A673 (cell line): ENCODE measurements at regions not wholly inside any gene's neighbourhood (a gene's known extent, or its start where the extent isn't known, plus 50 kb on each side); places are given as distances from the start of the nearest gene placed in this dataset.

Experiments used
- BruUV-seq: library from RNA; stranded (reverse); fragments of 400-500 nt; replicated peaks from 2 replicates; lab custom pipeline; 2021; lab: Mats Ljungman, UMichigan
- CTCF ChIA-PET: fragments of 300-600 bp; sonication (Branson Sonifier 250); formaldehyde crosslinking; loops from one replicate; lab custom pipeline; 2022; ENCODE audit warnings: antibody characterized with exemption; lab: Charles Lee
- POLR2A ChIA-PET: fragments of 300-600 bp; sonication (Branson Sonifier 250); formaldehyde crosslinking; loops from one replicate; lab custom pipeline; 2022; ENCODE audit warnings: antibody characterized with exemption; ENCODE audit not compliant: low non-redundant PET; lab: Charles Lee
- DNase-seq: peaks from one replicate; pipeline ENCODE4 v3.0.0-alpha.2; 2015; ENCODE audit warnings: low spot score
- H3K27ac ChIP-seq: fragments of 200-600 bp; sonication (generic); 2 replicates; pipeline ENCODE4 v1.5.1; 2016; ENCODE audit warnings: mixed run types, low read depth, mild to moderate bottlenecking, mixed read lengths, antibody characterized with exemption, low read length; ENCODE audit not compliant: poor library complexity, severe bottlenecking
- H3K27me3 ChIP-seq: fragments of 200-600 bp; sonication (generic); replicated peaks from 2 replicates; pipeline ENCODE4 v1.6.1; 2017; ENCODE audit warnings: mixed run types, low read depth, mild to moderate bottlenecking, mixed read lengths, antibody characterized with exemption, low read length; ENCODE audit not compliant: insufficient read depth, poor library complexity
- H3K36me3 ChIP-seq: fragments of 200-600 bp; sonication (generic); 2 replicates; pipeline ENCODE4 v1.6.1; 2016; ENCODE audit warnings: mixed run types, mild to moderate bottlenecking, mixed read lengths, antibody characterized with exemption, low read length; ENCODE audit not compliant: insufficient read depth, poor library complexity, severe bottlenecking
- H3K4me1 ChIP-seq: fragments of 200-600 bp; sonication (generic); 2 replicates; pipeline ENCODE4 v1.6.1; 2017; ENCODE audit warnings: mixed run types, mild to moderate bottlenecking, mixed read lengths, antibody characterized with exemption, low read length; ENCODE audit not compliant: insufficient read depth, poor library complexity, severe bottlenecking
- H3K4me3 ChIP-seq: fragments of 200-600 bp; sonication (generic); 2 replicates; pipeline ENCODE4 v1.5.1; 2016; ENCODE audit warnings: low read depth, mixed run types, mild to moderate bottlenecking, mixed read lengths, low read length; ENCODE audit not compliant: poor library complexity, severe bottlenecking
- H3K9me3 ChIP-seq: fragments of 200-600 bp; sonication (generic); 2 replicates; pipeline ENCODE4 v1.6.1; 2016; ENCODE audit warnings: mixed run types, low read depth, mild to moderate bottlenecking, mixed read lengths, antibody characterized with exemption, low read length; ENCODE audit not compliant: poor library complexity, severe bottlenecking
- EZH2 ChIP-seq: fragments of 200-600 bp; sonication (generic); IDR thresholded peaks from 2 replicates; pipeline ENCODE4 v1.6.1; 2017; ENCODE audit warnings: borderline replicate concordance, low read depth, mild to moderate bottlenecking, mixed read lengths, antibody characterized with exemption, low read length; ENCODE audit not compliant: poor library complexity, severe bottlenecking
- intact Hi-C: fragments of 100-400 bp; cut with micrococcal nuclease; formaldehyde crosslinking; loops from one replicate; pipeline ENCODE4 v1.10.0; 2022; ENCODE audit not compliant: unreplicated experiment
- TF ChIP-seq, protein P1 (sequence below): fragments of 300-800, 200-600 bp; sonication (generic); conservative IDR thresholded peaks from 2 replicates; pipeline ENCODE4 v1.5.1; 2017; ENCODE audit warnings: low read depth, mild to moderate bottlenecking, antibody characterized with exemption, low read length, moderate library complexity, mixed read lengths

GRCh38 chr14:71314717-71315116 is 407.5 kb downstream of the PCNX1 start:
- DNase-seq: no peak
- H3K27ac ChIP-seq: no peak overlapping the region
- intact Hi-C loops: no loop called here
- TF ChIP-seq EZH2: no peak
- TF ChIP-seq, protein P1, sequence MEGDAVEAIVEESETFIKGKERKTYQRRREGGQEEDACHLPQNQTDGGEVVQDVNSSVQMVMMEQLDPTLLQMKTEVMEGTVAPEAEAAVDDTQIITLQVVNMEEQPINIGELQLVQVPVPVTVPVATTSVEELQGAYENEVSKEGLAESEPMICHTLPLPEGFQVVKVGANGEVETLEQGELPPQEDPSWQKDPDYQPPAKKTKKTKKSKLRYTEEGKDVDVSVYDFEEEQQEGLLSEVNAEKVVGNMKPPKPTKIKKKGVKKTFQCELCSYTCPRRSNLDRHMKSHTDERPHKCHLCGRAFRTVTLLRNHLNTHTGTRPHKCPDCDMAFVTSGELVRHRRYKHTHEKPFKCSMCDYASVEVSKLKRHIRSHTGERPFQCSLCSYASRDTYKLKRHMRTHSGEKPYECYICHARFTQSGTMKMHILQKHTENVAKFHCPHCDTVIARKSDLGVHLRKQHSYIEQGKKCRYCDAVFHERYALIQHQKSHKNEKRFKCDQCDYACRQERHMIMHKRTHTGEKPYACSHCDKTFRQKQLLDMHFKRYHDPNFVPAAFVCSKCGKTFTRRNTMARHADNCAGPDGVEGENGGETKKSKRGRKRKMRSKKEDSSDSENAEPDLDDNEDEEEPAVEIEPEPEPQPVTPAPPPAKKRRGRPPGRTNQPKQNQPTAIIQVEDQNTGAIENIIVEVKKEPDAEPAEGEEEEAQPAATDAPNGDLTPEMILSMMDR: no peak
- H3K9me3 ChIP-seq: no peaks in the 10 kb centered on the region
- no peaks in the 10 kb centered on the region for H3K27me3 ChIP-seq
- no TSS peak for BruUV-seq
- ChIA-PET CTCF (no interaction called here), POLR2A (no interaction called here)
- H3K4me3 ChIP-seq: no peak overlapping the region
- H3K36me3 ChIP-seq: no peaks in the 10 kb centered on the region
- peaks cover 38% of the 10 kb centered on the region for H3K4me1 ChIP-seq

- POLR2A ChIA-PET: no interaction called here
- no peaks in the 10 kb centered on the region for H3K36me3 ChIP-seq
- H3K27ac ChIP-seq: peak overlapping the region; percentile 80
- no TSS peak for BruUV-seq
- TF ChIP-seq, protein P1: no peak
- TF ChIP-seq EZH2: no peak
- intact Hi-C loops: no loop called here
- DNase-seq: no peak
- no peak overlapping the region for H3K4me3 ChIP-seq
- H3K9me3 ChIP-seq: no peaks in the 10 kb centered on the region
- H3K27me3 ChIP-seq: no peaks in the 10 kb centered on the region
- CTCF ChIA-PET: no interaction called here
- peaks cover 38% of the 10 kb centered on the region for H3K4me1 ChIP-seq
Observed at GRCh38 chr14:71317385-71318096, 410.3 kb downstream of the PCNX1 start.

DNA sequence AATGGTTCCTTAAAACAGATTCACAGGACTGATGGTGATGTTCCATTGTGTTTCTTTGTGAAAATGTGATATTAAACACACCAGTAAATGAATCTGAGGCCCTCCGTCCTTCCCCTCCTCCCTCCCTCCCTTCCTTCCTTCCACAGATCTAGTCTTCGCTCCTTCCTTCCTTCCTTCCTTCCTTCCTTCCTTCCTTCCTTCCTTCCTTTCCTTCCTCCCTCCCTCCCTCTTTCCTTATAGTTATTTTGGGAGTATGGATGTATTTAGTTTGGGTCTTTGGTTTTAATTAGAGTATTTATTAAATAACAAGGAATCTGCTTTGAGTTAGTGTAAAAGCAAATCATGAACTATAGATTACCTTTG is 410.8 kb downstream of the PCNX1 start:
- TF ChIP-seq, protein P1: no peak
- no peak for TF ChIP-seq EZH2
- Histone ChIP-seq H3K4me3 (no peak overlapping the region), H3K27ac (peak overlapping the region; percentile 80), H3K9me3 (no peaks in the 10 kb centered on the region), H3K36me3 (no peaks in the 10 kb centered on the region), H3K27me3 (no peaks in the 10 kb centered on the region), H3K4me1 (peaks cover 42% of the 10 kb centered on the region)
- CTCF ChIA-PET: no interaction called here
- POLR2A ChIA-PET: no interaction called here
- no TSS peak for BruUV-seq
- DNase-seq: peak; percentile 71
- intact Hi-C loops: no loop called here
